SK-N-DZ (cell line): ENCODE measurements at regions not wholly inside any gene's neighbourhood (a gene's known extent, or its start where the extent isn't known, plus 50 kb on each side); places are given as distances from the start of the nearest gene placed in this dataset.
A peak's percentile ranks its signal among the peaks of the same experiment; 100 is the strongest.
"Not testable (repeated sequence)": the region's sequence is repeated elsewhere in the genome, so short reads cannot be mapped to it uniquely, and the experiment has no call there.

ENCODE experiments used
- DNase-seq: peaks from one replicate; pipeline ENCODE4 v3.0.0-alpha.2; 2015; ENCODE audit warnings: low spot score

DNA sequence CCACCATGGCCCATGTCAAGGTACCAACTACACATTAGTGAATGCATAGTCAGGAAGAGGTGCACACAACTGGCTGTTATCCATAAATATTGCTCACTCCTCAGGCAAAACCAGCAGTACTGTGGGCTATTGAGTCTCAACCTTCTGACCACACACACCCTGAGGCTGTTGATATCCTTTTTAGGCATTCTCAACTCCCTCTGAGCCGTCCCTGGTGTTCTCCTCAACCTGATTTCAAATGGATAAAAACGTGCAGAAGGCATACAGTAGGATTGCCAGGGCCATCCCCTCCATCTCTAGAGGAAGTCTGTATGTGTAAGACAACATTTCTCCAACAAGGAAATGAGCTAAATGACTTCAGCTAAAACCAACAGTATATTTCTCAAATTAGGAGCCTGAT, 98.7 kb upstream of the KLHL13 start:
- no peak for DNase-seq

DNA sequence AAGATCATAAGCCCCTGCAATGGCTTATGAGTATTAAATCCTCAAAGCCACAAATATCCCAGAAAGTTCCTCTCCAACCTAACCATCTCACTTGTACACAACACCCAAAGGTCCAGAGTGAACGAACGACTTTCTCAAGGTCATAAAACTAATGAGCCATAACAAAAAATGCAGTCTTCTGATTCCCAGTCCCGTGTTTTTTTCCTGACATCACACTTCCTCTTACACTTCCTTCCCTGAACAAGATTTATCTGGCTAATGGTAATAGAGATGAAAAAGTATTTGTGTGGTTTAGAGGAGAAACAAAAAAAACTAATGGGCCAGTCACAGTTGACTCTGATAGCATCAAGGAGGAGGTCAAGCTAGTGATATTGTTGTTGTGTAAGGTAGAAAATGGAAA, 99.5 kb upstream of the KLHL13 start:
- no peak for DNase-seq

DNA sequence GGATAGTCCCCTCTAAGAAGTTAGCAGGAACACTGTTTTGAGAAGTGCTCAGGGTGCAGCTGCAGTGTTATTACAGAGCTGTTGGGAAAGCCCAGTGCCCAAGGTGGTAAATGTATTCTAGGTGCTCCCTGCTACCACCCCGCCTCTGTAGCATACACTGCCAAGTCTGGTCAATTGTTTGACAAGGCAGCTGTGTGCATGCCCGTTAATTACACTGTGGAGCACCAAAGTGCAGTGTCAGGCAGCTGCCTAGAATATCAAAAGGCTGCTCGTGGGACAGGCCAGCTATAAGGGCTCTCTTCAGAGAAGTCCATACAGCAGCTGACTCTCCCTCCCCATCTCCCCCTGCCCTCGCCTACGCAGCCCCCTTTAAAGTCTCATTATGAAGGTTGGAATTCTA, 99.9 kb upstream of the KLHL13 start:
- no peak for DNase-seq

DNA sequence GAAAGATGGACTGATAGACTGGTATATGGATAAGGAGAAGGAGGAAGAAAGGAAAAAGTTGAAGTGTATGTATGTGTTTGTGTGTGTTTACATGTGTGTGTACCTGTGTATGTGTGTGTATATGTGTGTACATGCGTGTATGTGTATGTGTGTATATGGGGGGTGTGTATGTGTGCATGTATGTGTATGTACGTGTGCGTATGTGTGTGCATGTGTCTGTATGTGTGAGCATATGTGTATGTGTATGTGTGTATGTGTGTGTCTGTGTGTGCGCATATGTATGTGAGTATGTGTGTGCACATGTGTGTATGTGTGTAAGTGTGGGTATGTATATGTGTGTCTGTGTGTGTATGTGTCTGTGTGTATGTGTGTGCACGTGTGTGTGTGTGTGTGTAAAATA, 101.5 kb upstream of the KLHL13 start:
- DNase-seq: no peak

DNA sequence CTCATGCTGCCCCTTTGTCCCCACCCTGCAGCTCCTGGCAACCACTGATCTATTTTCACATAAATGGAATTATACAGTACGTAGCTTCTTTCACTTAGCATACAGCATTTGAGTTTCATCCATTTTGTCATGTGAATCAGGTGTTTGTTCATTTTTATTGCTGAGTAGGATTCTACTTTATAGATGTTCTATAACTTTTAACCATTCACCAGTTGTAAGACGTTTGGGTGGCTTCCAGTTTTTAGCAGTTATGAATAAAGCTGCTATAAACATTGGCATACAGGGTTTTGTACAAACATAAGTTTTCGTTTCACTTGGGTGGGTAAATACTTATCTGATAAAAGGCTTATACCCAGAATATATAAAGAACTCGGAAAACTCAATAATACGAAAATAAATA, 102.3 kb upstream of the KLHL13 start:
- DNase-seq: no peak

DNA sequence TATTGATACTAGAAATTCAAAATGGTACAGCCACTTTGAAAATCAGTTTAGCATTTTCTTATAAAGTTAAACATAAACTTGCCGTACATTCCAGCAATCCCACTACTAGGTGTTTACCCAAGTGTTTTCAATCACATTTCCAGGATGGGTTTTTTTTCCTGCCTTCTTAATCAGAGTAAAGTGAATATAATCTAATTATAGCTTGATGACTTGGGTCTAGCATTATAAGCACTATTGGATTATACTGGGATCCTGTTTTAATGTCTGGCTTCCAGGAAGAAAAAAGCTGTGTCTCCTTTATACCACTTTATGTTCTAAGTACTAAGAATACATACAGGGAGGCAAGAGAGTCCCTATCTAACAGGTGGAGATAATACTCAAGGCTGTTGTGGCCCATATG, 103.3 kb upstream of the KLHL13 start:
- no peak for DNase-seq

DNA sequence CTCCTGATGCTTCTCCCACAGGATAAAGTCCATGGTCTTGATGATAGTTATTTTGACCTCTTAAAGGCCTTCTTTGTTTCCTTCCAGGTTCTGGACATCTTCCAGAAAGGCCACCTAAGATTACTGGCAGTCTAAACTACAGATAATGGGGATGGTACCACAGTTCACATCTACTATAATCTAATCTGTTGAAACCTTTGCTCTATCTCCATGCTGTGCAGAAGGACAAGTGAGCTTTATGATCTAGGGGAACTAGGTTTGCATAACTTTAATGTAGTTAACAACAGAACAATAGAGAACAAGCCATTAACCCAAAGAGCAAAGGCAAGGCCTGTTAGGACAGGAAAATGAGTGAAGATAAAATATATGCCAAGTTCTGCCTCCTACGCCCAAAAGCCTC, 103.9 kb upstream of the KLHL13 start:
- peak; percentile 94 for DNase-seq

DNA sequence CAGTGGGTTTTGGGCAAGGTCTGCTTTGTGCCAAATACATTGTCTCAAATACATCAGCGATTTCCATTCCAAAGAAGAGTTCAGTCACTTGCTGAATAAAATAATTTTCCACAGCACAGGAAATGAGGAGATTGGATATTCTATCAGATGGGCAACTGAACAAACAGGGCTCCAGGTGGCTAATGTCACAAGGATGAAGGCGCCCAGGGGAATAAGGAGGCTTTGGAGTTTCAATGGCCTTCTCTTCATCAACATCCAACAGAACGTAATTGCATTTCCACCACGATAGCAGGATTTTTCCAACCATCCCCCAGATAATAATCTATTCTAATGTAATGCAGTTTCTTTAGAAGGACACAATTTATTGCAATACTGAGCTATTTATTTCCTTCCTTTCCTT, 104.7 kb upstream of the KLHL13 start:
- DNase-seq: peak; percentile 98

DNA sequence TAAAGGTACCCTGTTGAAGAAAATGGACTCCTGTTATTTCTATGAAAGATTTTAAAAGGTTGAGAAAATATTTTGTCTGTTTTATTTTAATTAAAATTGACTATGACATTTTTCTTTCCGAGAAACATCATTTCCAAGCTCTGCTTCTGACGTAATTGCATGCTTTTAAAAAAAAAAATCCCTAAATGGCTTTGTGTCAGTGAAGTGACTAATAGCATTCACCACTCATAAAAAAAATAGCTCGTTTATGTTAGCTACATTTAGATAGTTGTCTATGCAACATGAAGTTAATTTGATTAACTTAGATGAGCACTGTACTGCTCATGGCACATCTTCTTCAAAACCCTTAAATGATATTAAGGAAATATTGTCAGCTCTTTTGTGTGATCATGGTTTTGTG, 105.1 kb upstream of the KLHL13 start:
- peak; percentile 94 for DNase-seq

DNA sequence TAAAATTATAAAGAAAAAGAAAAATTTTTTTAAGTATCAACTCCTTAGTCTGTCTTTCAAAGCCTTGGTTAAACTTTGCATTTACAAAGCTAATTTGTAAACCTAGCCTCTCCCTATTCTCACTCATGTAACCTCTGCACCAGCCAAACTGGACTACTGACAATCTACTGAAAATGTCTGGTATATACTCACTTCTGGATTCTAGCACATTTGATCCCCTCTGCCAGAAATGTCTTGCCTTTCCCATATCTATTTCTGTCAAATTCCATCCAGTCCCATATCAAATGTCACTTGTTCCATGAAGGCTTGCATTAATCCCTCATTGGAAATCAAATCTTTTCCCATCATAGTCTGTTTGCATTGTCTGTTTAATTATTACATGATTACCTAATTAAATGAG, 105.8 kb upstream of the KLHL13 start:
- DNase-seq: peak; percentile 57

DNA sequence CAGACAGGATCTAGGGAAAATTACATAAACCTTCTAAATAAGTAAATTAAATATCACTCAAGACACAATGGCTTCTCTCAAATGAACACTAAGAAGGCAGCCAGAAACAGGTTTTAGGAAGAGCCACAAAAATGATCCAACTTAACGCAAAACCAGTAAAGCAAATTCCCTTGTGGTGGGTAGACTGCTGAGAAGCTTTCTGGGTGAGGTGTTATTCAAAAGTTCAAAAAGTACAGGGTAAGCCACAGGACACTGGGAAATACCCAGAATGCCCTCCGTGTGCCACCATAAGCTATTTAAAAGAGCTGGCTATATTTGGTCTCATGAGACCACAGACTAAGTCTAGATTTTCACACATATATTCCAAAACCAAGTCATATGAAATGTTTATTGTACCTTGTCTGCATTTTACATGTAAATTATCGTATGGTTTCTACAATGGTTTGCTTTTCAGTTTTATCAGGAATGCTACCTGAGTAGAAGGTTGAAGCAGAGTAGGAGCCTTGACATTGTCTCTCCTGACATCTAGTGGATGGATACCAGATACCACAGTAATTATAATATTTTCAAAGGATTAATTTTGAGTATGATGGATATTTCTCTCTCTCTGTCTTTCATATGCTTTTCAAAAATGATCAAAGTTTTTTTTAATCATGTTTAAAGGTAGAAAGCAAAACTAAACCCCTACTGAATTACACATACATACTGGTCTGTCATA, 109.3 kb upstream of the KLHL13 start:
- peak; percentile 89 for DNase-seq

DNA sequence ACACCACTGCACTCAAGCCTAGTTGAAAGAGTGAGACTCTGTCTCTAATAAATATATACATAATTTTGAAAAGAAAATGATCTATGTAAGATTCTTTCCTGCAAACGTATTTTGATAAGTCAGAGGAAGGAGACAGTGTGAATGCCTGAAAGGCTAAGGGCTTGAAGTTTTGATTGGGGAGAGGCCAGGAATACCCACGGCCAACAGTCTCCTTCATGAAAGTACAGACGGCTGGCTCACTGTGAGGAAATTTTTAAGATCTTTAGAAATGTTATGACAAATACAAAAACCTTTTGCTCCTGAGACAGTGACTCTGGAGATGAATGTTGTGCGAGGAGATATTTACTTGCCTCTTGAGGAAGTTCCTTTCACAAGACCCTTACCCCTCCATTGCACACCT, 111.4 kb upstream of the KLHL13 start:
- DNase-seq: no peak

DNA sequence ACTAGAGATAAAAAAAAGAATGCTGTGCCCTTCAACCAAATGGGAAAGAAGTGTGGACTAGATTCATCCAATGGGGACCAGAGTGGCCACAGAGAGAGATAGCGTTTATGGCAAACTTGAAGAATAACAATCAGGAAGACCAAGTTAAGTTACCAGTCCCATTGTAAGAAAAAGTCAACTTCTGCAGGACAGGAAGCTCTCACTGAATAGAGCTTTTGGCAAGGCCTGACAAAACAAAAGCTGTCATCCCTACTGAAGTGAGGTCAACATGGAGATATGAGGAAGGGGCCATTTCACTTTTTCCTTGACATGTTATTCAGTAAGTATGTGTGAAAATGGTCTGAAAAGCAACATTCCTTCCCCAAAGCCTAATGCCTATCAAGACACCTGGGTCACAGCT, 111.8 kb upstream of the KLHL13 start:
- DNase-seq: no peak

DNA sequence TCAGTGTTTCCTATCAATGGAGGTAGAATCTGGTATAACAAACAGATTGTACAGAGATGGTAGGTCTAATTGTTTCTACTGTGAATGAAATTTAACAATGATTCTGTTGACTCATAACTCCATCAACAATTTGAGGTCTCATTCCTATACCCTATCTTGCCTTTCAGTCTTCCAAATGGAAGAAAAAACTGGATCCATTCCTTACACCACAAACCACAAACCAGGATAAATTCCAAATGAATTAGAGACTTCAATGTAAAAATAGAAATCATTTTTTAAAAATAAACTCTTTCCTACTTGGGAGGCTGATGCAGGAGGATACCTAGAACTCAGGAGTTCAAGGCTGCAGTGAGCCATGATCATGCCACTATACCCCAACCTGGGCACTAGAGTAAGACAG, 114.4 kb upstream of the WDR44 start:
- no peak for DNase-seq

DNA sequence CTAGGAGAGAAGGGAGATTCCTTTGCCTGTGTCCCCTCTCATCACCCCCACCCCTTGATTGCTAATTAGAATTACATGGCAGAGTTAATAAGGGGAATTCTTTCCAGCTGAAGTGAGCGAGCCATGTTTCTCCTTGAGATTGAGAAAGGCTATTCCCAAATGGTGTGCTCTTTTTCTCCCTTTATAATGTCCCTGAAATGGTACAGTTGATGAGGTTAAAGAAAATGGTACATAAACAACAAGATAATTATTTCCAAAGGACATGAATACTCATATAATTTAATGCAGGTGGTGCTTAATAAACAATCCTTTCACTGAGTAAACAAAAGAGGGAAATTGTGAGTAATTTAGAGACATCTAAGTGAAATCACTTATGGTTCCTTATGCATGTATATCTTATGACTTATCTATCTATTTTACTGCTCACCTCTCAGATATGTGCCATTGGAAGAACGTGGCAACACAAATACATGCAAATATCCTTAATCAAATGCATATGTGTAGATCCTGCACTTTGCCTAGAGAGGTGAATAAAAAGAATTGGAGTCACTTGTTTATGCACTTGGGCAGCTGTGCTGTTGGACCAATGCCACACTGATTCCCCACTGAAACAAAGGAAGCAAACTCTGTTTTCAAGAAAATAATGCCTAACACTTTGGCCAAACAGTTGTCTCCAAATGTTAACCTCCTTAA, 106.6 kb upstream of the WDR44 start:
- DNase-seq: no peak

DNA sequence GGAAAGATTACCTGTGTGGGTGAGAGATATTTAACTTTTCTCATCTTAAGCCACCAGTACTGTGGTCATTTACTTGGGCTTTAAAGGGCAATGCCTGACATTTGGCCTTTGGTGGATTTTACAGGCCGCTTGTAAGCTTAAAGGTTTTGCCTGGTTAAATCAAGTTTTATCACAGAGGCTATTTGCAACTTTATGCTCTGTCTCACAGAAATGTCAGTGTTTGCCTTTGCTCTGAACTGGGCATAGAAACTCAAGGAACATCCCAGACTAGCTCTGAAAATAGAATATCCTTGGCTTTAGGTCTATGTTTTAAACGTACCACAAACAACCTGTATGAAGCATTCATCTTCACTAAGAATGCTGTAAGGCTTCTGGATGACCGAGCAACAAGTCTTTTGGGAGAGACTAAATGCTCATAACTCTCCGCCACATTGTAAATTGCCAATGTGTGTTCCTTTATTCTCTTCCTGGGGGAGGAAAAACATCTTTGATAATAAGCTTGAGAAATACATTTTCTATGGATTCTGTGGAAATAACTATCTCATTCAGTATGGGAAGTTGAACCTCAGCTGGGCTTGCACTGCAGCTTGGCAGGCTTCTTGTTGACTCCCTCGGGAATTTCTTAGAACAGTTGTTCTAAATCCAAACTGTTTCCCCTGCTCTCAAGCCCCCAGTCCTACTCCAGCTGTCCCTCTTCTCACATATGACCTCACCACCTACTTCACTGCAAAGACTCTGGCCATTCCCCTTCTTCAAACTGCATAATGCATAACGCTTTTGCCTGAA, 105.8 kb upstream of the WDR44 start:
- no peak for DNase-seq

DNA sequence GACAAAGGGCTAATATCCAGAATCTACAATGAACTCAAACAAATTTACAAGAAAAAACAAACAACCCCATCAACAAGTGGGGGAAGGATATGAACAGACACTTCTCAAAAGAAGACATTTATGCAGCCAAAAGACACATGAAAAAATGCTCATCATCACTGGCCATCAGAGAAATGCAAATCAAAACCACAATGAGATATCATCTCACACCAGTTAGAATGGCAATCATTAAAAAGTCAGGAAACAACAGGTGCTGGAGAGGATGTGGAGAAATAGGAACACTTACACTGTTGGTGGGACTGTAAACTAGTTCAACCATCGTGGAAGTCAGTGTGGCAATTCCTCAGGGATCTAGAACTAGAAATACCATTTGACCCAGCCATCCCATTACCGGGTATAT, 98.9 kb upstream of the WDR44 start:
- DNase-seq: not testable (repeated sequence)

DNA sequence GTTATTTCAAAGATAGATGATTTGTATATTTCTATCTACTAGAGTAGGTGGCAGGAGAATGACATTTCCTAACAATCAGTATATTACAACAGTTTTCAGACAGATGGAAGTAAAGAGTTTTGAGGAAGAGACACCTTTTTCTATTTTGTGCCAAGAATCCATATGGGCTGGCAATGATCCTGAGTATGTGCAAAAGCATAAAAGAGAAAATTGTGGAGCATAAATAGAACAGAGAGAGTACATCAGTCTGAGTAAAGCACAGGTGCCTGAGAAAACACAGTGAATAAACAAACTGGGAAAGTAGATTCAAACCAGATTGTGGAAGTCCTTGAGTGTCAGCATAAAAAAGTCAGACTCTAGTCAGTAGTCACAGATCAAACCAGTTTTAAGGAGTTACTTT, 96.8 kb upstream of the WDR44 start:
- DNase-seq: no peak

DNA sequence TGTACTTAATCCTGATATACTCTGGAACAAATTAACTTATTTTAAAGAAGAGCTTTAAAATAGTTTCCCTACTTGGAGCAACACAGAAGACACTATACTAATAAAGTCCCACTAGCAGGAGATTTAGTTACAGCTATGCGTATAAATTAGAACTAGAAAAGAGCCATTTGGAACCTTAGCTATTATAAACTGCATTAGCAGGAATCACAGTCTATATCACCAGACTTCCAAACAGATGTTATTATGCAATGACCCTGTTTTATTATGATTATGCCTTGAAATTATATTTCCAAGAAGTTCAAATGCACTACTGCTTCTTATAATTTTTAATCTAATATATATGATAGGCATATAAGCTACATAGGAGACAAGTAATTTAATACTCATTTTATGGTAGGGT, 95.5 kb upstream of the WDR44 start:
- DNase-seq: no peak

DNA sequence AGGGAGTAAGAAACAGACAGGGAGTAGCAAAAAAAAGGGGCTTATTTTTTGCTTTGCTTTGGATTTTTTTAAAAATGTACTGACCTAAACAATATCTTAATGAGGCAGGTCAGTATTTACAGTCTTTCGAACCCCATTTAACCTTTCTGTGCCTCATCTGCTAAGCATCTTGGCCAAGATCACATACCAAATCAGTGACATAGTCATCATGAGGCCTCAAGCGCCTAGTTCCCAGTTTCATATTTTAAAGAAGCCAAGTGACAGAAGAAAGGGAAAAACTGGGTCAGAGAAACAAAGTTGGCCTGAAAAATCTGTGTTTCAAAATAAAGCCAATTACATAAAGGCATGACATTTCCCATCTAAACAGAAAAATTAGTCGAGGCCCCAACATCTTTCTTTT, 94.6 kb upstream of the WDR44 start:
- DNase-seq: no peak

DNA sequence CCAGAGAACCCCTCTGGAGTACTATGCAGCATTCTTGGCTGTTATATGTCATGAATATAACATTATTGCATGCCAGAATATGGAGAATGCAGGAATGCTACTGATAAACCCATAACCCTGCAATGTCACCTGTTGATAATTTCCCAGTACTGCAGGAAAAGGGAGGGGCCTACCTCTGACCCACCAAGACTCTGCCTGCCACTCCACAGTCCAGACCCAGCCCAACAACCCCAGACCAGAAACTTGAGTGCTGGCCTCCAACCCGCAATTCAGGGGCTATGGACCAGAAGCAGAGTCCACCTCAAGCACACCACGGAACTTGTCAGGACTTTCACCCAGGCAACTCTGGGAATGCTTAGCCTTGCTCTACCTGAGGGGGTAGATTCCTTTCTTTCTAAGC, 92.9 kb upstream of the WDR44 start:
- DNase-seq: no peak

DNA sequence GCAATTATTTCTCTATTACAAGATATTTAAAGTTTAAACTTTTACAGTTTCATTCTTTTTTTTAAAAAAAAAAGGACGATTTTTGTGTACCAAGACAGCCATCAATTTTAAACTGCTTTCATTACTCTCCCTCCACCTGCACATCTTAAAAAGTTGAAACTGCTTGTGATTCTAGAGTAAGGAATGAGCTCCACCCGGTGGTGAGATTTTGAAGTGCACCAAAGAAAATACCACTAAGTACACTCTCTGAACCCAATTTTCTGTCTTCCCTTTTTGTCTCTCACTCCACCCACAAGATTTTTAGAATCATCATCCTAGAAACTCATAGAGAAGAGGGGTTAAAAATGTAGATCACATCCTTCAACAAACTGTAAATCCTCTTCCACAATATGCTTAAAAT, 91.3 kb upstream of the WDR44 start:
- DNase-seq: peak; percentile 63

DNA sequence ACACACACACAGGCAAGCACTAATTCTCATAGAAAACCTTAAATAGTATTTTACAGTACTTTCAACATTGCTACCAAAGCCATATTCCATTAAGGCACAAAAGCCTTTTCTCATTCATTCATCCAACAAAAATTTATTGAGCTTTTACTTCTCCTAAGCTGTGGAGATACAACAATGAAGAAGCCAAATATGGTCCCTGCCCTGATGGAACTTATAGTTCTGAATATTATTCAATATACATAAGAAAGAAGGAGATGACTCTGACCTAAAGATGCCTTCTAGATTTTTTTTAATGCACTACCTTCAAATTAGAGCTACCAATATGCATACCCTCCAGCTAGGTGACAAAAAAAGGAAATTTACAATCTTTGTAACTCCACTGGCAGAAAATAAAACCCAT, 90.0 kb upstream of the WDR44 start:
- DNase-seq: no peak
